ENCODE measurements at regions not wholly inside any gene's neighbourhood (a gene's known extent, or its start where the extent isn't known, plus 50 kb on each side); places are given as distances from the start of the nearest gene placed in this dataset.

DNA sequence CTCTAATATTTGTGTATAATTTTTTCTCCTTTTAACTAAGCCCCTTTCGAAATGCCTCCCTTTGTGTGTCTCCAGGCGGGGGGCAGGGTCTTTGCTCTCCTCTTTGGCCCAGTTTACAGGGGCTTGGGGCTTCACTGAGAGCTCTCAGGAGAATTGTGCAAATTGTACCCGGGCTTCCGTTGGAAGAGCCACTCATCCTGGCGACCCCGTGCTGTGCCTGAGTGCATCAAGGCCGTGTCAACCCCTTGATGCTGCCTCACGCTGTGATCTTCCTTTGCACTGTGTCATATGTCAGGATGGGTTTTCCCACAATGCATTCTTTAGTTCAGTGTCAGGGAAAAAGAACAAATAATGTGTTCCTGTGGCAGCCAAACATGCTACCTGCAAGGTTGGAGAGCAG lies 118.0 kb upstream of the POU3F2 start:
- peak; percentile 44 for DNase-seq
- H3K36me3 Mint-ChIP-seq (ENCODE audit: unreplicated experiment) = no peaks in the 10 kb centered on the region
- H3K4me1 Mint-ChIP-seq (ENCODE audit: low read depth, unreplicated experiment) = peaks cover 24% of the 10 kb centered on the region
- H3K9me3 Mint-ChIP-seq (ENCODE audit: unreplicated experiment) = no peaks in the 10 kb centered on the region
- no peaks in the 10 kb centered on the region for H3K27me3 Mint-ChIP-seq (ENCODE audit: unreplicated experiment)
- peak overlapping the region; percentile 66 for H3K4me3 Mint-ChIP-seq (ENCODE audit: unreplicated experiment)
- H3K27ac Mint-ChIP-seq (ENCODE audit: unreplicated experiment) = peak overlapping the region; percentile 40
- TF ChIP-seq, protein P1, sequence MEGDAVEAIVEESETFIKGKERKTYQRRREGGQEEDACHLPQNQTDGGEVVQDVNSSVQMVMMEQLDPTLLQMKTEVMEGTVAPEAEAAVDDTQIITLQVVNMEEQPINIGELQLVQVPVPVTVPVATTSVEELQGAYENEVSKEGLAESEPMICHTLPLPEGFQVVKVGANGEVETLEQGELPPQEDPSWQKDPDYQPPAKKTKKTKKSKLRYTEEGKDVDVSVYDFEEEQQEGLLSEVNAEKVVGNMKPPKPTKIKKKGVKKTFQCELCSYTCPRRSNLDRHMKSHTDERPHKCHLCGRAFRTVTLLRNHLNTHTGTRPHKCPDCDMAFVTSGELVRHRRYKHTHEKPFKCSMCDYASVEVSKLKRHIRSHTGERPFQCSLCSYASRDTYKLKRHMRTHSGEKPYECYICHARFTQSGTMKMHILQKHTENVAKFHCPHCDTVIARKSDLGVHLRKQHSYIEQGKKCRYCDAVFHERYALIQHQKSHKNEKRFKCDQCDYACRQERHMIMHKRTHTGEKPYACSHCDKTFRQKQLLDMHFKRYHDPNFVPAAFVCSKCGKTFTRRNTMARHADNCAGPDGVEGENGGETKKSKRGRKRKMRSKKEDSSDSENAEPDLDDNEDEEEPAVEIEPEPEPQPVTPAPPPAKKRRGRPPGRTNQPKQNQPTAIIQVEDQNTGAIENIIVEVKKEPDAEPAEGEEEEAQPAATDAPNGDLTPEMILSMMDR (IDR thresholded peaks at IDR 0.05; ENCODE audit: partially characterized antibody, unreplicated experiment) = no peak

DNA sequence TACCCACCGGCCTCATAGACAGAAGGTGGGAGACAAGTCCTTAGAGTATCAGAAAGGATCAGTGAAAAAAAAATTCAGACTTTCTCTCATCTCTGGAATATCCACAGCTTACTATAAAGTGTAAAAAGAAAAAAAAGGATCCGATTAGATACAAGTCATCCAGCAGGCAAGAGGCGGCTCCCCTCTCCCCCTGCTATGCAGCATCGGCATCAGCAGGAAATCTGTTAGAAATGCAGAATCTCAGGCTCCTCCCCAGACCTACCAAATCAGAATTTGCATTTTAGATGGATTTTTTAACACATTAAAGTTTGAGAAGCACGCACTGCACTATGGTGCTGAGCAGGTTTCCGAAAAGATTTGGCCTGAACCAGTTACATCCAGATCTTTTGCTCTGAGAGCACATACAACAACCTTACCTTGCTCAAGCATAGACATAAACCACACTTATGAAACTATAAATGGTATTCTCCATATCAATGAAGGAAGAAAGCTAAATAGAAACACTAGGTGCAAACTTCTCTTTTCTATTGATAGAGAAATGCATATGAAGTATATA lies 117.0 kb upstream of the POU3F2 start:
- peaks cover 22% of the 10 kb centered on the region for H3K4me1 Mint-ChIP-seq (ENCODE audit: low read depth, unreplicated experiment)
- H3K27me3 Mint-ChIP-seq (ENCODE audit: unreplicated experiment) = no peaks in the 10 kb centered on the region
- H3K27ac Mint-ChIP-seq (ENCODE audit: unreplicated experiment) = no peak overlapping the region
- TF ChIP-seq, protein P1 (IDR thresholded peaks at IDR 0.05; ENCODE audit: partially characterized antibody, unreplicated experiment) = no peak
- no peak for DNase-seq
- peak overlapping the region; percentile 44 for H3K4me3 Mint-ChIP-seq (ENCODE audit: unreplicated experiment)
- H3K36me3 Mint-ChIP-seq (ENCODE audit: unreplicated experiment) = no peaks in the 10 kb centered on the region
- no peaks in the 10 kb centered on the region for H3K9me3 Mint-ChIP-seq (ENCODE audit: unreplicated experiment)

DNA sequence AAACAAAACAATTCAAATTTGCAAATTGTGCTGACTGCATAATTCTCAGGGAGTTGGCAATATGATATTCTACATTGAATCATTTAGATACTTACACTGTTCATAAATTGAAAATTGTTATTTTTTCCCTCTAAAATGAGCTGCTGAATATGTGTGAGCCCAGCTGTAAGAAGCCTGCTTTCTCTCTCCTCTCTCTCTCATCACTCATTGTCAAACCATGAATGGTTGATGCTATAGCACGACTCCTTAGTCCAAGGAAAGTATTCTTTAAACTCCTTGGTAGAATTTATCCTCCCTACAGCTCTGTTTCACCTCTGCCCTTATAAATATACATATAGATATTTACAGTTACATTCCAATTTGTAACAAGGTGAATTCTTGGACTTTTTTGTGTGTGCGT lies 116.4 kb upstream of the POU3F2 start:
- Mint-ChIP-seq H3K27ac (ENCODE audit: unreplicated experiment) (no peak overlapping the region), H3K27me3 (ENCODE audit: unreplicated experiment) (no peaks in the 10 kb centered on the region), H3K4me3 (ENCODE audit: unreplicated experiment) (no peak overlapping the region), H3K4me1 (ENCODE audit: low read depth, unreplicated experiment) (peaks cover 22% of the 10 kb centered on the region), H3K36me3 (ENCODE audit: unreplicated experiment) (no peaks in the 10 kb centered on the region), H3K9me3 (ENCODE audit: unreplicated experiment) (no peaks in the 10 kb centered on the region)
- DNase-seq = no peak
- TF ChIP-seq, protein P1 (IDR thresholded peaks at IDR 0.05; ENCODE audit: partially characterized antibody, unreplicated experiment) = no peak

- Mint-ChIP-seq H3K36me3 (ENCODE audit: unreplicated experiment) (peaks cover 6% of the 10 kb centered on the region), H3K4me3 (ENCODE audit: unreplicated experiment) (no peak overlapping the region), H3K9me3 (ENCODE audit: unreplicated experiment) (peaks cover 2% of the 10 kb centered on the region), H3K4me1 (ENCODE audit: low read depth, unreplicated experiment) (no peaks in the 10 kb centered on the region), H3K27ac (ENCODE audit: unreplicated experiment) (no peak overlapping the region), H3K27me3 (ENCODE audit: unreplicated experiment) (peaks cover 2% of the 10 kb centered on the region)
- TF ChIP-seq, protein P1 (IDR thresholded peaks at IDR 0.05; ENCODE audit: partially characterized antibody, unreplicated experiment) = no peak
- no peak for DNase-seq
These were observed 109.8 kb upstream of the POU3F2 start for GRCh38 chr6:98724537-98724936.

- Mint-ChIP-seq H3K27ac (ENCODE audit: unreplicated experiment) (no peak overlapping the region), H3K4me3 (ENCODE audit: unreplicated experiment) (no peak overlapping the region), H3K27me3 (ENCODE audit: unreplicated experiment) (peaks cover 2% of the 10 kb centered on the region), H3K9me3 (ENCODE audit: unreplicated experiment) (peaks cover 2% of the 10 kb centered on the region), H3K36me3 (ENCODE audit: unreplicated experiment) (peaks cover 8% of the 10 kb centered on the region), H3K4me1 (ENCODE audit: low read depth, unreplicated experiment) (peaks cover 14% of the 10 kb centered on the region)
- TF ChIP-seq, protein P1 (IDR thresholded peaks at IDR 0.05; ENCODE audit: partially characterized antibody, unreplicated experiment) = no peak
- no peak for DNase-seq
These were observed 87.1 kb upstream of the POU3F2 start for GRCh38 chr6:98747273-98747672.

Data from glutamatergic neuron (in vitro differentiated cells).